ENCODE measurements at regions not wholly inside any gene's neighbourhood (a gene's known extent, or its start where the extent isn't known, plus 50 kb on each side); places are given as distances from the start of the nearest gene placed in this dataset.

GRCh38 chr12:42020226-42020625, 124.4 kb downstream of the GXYLT1 start (continued):
- TF ChIP-seq PATZ1 (CRISPR knock-in tag; IDR thresholded peaks at IDR 0.05; ENCODE audit: borderline replicate concordance) (no peak), STAT5A (IDR thresholded peaks at IDR 0.05; ENCODE audit: borderline replicate concordance, low read length) (no peak), POLR2AphosphoS2 (IDR thresholded peaks at IDR 0.05; ENCODE audit: low read length) (no peak), ZEB2 (IDR thresholded peaks at IDR 0.05) (no peak), SMARCA4 (IDR thresholded peaks at IDR 0.05) (no peak), NFXL1 (CRISPR knock-in tag; IDR thresholded peaks at IDR 0.05) (no peak), HDAC8 (tag; IDR thresholded peaks at IDR 0.05) (no peak), ILF3 (IDR thresholded peaks at IDR 0.05; ENCODE audit: borderline replicate concordance) (no peak), ADNP (tag; IDR thresholded peaks at IDR 0.05) (no peak), FOXJ2 (tag; IDR thresholded peaks at IDR 0.05) (no peak), NKRF (IDR thresholded peaks at IDR 0.05; ENCODE audit: borderline replicate concordance) (no peak)

All from K562 (cell line).